H1 (cell line): ENCODE measurements at regions not wholly inside any gene's neighbourhood (a gene's known extent, or its start where the extent isn't known, plus 50 kb on each side); places are given as distances from the start of the nearest gene placed in this dataset.

Experiments
- CTCF ChIA-PET: fragments of 300-600 bp; sonication (Branson Sonifier 250); formaldehyde crosslinking; loops from one replicate; lab custom pipeline; 2021; ENCODE audit not compliant: partially characterized antibody; lab: Charles Lee
- POLR2A ChIA-PET: fragments of 300-600 bp; sonication (Branson Sonifier 250); formaldehyde crosslinking; loops from one replicate; lab custom pipeline; 2021; ENCODE audit warnings: inconsistent platforms; ENCODE audit not compliant: partially characterized antibody; lab: Charles Lee
- DNase-seq, 2 experiments: peaks; one replicate each; pipeline versions ENCODE4 v3.0.0 to v3.0.0-alpha.2; 2010 to 2022; ENCODE audit warnings: low spot score in 2 of 2, low read depth in 1 of 2, mixed read lengths in 1 of 2
- FAIRE-seq: peaks from 2 replicates; lab custom pipeline; 2011; peaks lifted over from hg19 to GRCh38; lab: Jason Lieb, UNC
- H2AFZ ChIP-seq: 2 replicates; pipeline ENCODE4 v1.8.1; 2012; ENCODE audit warnings: low read length, inconsistent platforms
- H2AK5ac ChIP-seq: 2 replicates; pipeline ENCODE4 v1.6.1; 2013; ENCODE audit warnings: low read depth, low read length
- H2BK120ac ChIP-seq: replicated peaks from 2 replicates; pipeline ENCODE3; 2013; ENCODE audit warnings: low read depth, low read length, inconsistent platforms
- H2BK12ac ChIP-seq: 2 replicates; pipeline ENCODE4 v1.6.1; 2013; ENCODE audit warnings: low read depth, low read length
- H2BK15ac ChIP-seq: 2 replicates; pipeline ENCODE4 v1.6.1; 2013; ENCODE audit warnings: low read length
- H2BK20ac ChIP-seq: 2 replicates; pipeline ENCODE4 v1.6.1; 2013; ENCODE audit warnings: low read length
- H2BK5ac ChIP-seq: 2 replicates; pipeline ENCODE4 v1.6.1; 2013; ENCODE audit warnings: low read depth, low read length
- H3K14ac ChIP-seq: 2 replicates; pipeline ENCODE4 v1.6.1; 2013; ENCODE audit warnings: inconsistent platforms; ENCODE audit not compliant: insufficient read length
- H3K18ac ChIP-seq: 2 replicates; pipeline ENCODE4 v1.6.1; 2013; ENCODE audit warnings: low read length; ENCODE audit errors: extremely low read depth
- H3K23ac ChIP-seq: 2 replicates; pipeline ENCODE4 v1.6.1; 2013; ENCODE audit warnings: inconsistent platforms; ENCODE audit not compliant: insufficient read length
- H3K23me2 ChIP-seq: 2 replicates; pipeline ENCODE4 v1.6.1; 2013; ENCODE audit warnings: low read depth, low read length
- H3K27ac ChIP-seq: 2 replicates; pipeline ENCODE4 v1.6.1; 2011; ENCODE audit warnings: low read depth, low read length, inconsistent platforms
- H3K27me3 ChIP-seq, 4 experiments: replicated peaks in 1 of 4; 1 replicate in 1 of 4; 2 replicates in 3 of 4; pipeline versions ENCODE4 v1.6.1 to v1.8.1; 2011 to 2013; ENCODE audit warnings: low read length in 3 of 4, mild to moderate bottlenecking in 3 of 4, inconsistent platforms in 2 of 4, mixed read lengths in 2 of 4, moderate library complexity in 1 of 4; ENCODE audit not compliant: control insufficient read depth in 3 of 4, insufficient read depth in 3 of 4; ENCODE audit errors: extremely low read depth in 1 of 4
- H3K36me3 ChIP-seq, 4 experiments: 2 replicates each; pipeline versions ENCODE4 v1.6.1 to v1.8.1; 2011 to 2013; ENCODE audit warnings: mild to moderate bottlenecking in 4 of 4, low read length in 3 of 4, moderate library complexity in 2 of 4, control low read depth in 1 of 4, inconsistent platforms in 1 of 4; ENCODE audit not compliant: insufficient read depth in 4 of 4, control insufficient read depth in 2 of 4
- H3K4ac ChIP-seq: replicated peaks from 2 replicates; pipeline ENCODE3; 2013; ENCODE audit warnings: low read length, low read depth, mixed read lengths, inconsistent platforms; ENCODE audit not compliant: insufficient read length
- H3K4me1 ChIP-seq, 4 experiments: replicated peaks in 1 of 4; 1 replicate in 1 of 4; 2 replicates in 3 of 4; pipeline versions ENCODE4 v1.6.1 to v1.8.1; 2011 to 2013; ENCODE audit warnings: low read length in 3 of 4, inconsistent platforms in 2 of 4, mixed read lengths in 1 of 4; ENCODE audit not compliant: insufficient read depth in 4 of 4, control insufficient read depth in 3 of 4
- H3K4me2 ChIP-seq, 2 experiments: 2 replicates each; pipeline versions ENCODE4 v1.6.1 to v1.8.1; 2011 to 2013; ENCODE audit warnings: low read depth in 2 of 2, low read length in 2 of 2, control low read depth in 1 of 2, inconsistent platforms in 1 of 2, mild to moderate bottlenecking in 1 of 2; ENCODE audit not compliant: insufficient read depth in 1 of 2
- H3K4me3 ChIP-seq, 4 experiments: fragments of 200-600, 300-600 bp in 1 of 4; sonication (generic), shearing (Covaris generic), sonication (Bioruptor Twin) in 1 of 4; 2 replicates each; pipeline versions ENCODE4 v1.5.1 to v1.8.1; 2011 to 2016; ENCODE audit warnings: low read length in 4 of 4, low read depth in 3 of 4, control low read depth in 2 of 4, inconsistent platforms in 2 of 4, mild to moderate bottlenecking in 2 of 4, mixed read lengths in 1 of 4, moderate library complexity in 1 of 4; ENCODE audit not compliant: insufficient read depth in 2 of 4; ENCODE audit errors: extremely low read depth in 1 of 4
- H3K56ac ChIP-seq: replicated peaks from 2 replicates; pipeline ENCODE3; 2013; ENCODE audit warnings: low read depth, mild to moderate bottlenecking, mixed read lengths, low read length, inconsistent platforms; ENCODE audit not compliant: insufficient read length
- H3K79me1 ChIP-seq: 2 replicates; pipeline ENCODE4 v1.6.1; 2013; ENCODE audit warnings: low read depth, low read length, control low read depth
- H3K79me2 ChIP-seq, 2 experiments: 2 replicates each; pipeline versions ENCODE4 v1.6.1 to v1.8.1; 2012 to 2013; ENCODE audit warnings: low read length in 2 of 2, mild to moderate bottlenecking in 2 of 2, inconsistent platforms in 1 of 2; ENCODE audit not compliant: insufficient read depth in 2 of 2, control insufficient read depth in 1 of 2
- H3K9ac ChIP-seq, 4 experiments: replicated peaks in 1 of 4; 1 replicate in 1 of 4; 2 replicates in 3 of 4; pipeline versions ENCODE4 v1.6.1 to v1.8.1; 2011 to 2013; ENCODE audit warnings: low read depth in 3 of 4, low read length in 3 of 4, control low read depth in 2 of 4, mild to moderate bottlenecking in 2 of 4, moderate library complexity in 2 of 4, inconsistent platforms in 1 of 4; ENCODE audit errors: extremely low read depth in 1 of 4
- H3K9me3 ChIP-seq, 2 experiments: 2 replicates each; pipeline versions ENCODE4 v1.6.1 to v1.8.1; 2012 to 2013; ENCODE audit warnings: mild to moderate bottlenecking in 2 of 2, moderate library complexity in 2 of 2, control low read depth in 1 of 2, inconsistent platforms in 1 of 2, low read depth in 1 of 2, low read length in 1 of 2, mixed read lengths in 1 of 2; ENCODE audit not compliant: insufficient read depth in 2 of 2
- H4K20me1 ChIP-seq, 2 experiments: replicated peaks in 1 of 2; 2 replicates each; pipeline versions ENCODE3 to v1.8.1; 2011 to 2013; ENCODE audit warnings: inconsistent platforms in 2 of 2, low read length in 2 of 2, mild to moderate bottlenecking in 1 of 2; ENCODE audit not compliant: insufficient read depth in 2 of 2, control insufficient read depth in 1 of 2
- H4K5ac ChIP-seq: 2 replicates; pipeline ENCODE4 v1.6.1; 2013; ENCODE audit warnings: low read length, low read depth, mixed read lengths, inconsistent platforms; ENCODE audit not compliant: insufficient read length
- H4K8ac ChIP-seq: 2 replicates; pipeline ENCODE4 v1.8.0; 2013; ENCODE audit warnings: mild to moderate bottlenecking, moderate library complexity, low read length, inconsistent platforms; ENCODE audit not compliant: insufficient read depth; ENCODE audit errors: extremely low read depth
- H4K91ac ChIP-seq: replicated peaks from 2 replicates; pipeline ENCODE3; 2013; ENCODE audit warnings: low read length, mixed read lengths, inconsistent platforms; ENCODE audit not compliant: insufficient read length
- BCL11A ChIP-seq, 2 experiments: IDR thresholded peaks; one replicate each; pipeline ENCODE4 v1.6.1; 2011; ENCODE audit warnings: low read depth in 2 of 2, low read length in 2 of 2, mild to moderate bottlenecking in 2 of 2
- CHD1 ChIP-seq: IDR thresholded peaks from 2 replicates; pipeline ENCODE4 v1.6.1; 2012; ENCODE audit warnings: low read depth, low read length, improper control_type of control experiment
- WGBS, 2 experiments: shearing (Covaris generic) in 1 of 2; methylation state at CpG; one replicate each; pipeline versions ENCODE4 v1.1.6 to v1.1.7; 2013 to 2015; ENCODE audit warnings: low lambda C conversion rate in 2 of 2, mixed read lengths in 2 of 2, inconsistent platforms in 1 of 2, low coverage in 1 of 2, missing lambda C conversion rate in 1 of 2; ENCODE audit not compliant: insufficient replicate concordance in 2 of 2, insufficient coverage in 1 of 2, insufficient read length in 1 of 2; ENCODE audit errors: extremely low coverage in 1 of 2, missing lambda C conversion rate in 1 of 2; 5-methylcytosine and 5-hydroxymethylcytosine counted together

DNA sequence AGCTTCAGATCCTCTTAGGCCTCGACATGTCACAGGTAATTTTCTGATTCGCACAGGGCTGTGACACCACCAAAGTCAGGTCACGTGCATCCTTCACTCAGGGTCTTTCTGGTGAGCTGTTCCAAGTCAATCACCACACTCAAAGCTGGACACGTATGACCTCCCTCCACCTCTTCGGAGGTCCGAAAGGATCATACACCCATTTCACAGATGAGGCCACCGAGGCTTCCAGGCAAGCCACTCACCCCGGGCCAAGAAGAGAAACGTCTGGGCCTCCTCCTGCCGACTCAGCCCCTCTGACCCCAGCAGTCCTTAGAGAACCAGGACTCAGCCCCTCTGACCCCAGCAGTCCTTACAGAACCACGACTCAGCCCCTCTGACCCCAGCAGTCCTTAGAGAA lies 74.6 kb downstream of the FOXL3 start:
- H2AFZ ChIP-seq = no peak overlapping the region
- FAIRE-seq = no peak
- no peaks in the 10 kb centered on the region for H3K79me1 ChIP-seq
- CTCF ChIA-PET = no interaction called here
- no peak overlapping the region for H3K4me2 ChIP-seq
- H3K79me2 ChIP-seq = no peaks in the 10 kb centered on the region
- H2BK12ac ChIP-seq = no peak overlapping the region
- TF ChIP-seq CHD1 (no peak), BCL11A (IDR thresholded peaks at IDR 0.05; ENCODE audit: low read depth in 2 of 2, low read length in 2 of 2) (no peak)
- H3K9ac ChIP-seq = no peak overlapping the region
- no peak overlapping the region for H3K14ac ChIP-seq
- WGBS, 2 experiments = 96% methylated on average over 11 of the region's 11 CpGs; no CpG with 5 or more reads in 1 of the 2 experiments
- H3K27me3 ChIP-seq = no peaks in the 10 kb centered on the region
- no peak overlapping the region for H3K4ac ChIP-seq
- POLR2A ChIA-PET = interaction anchor here (0.9 kb wide), 1 partner anchor 13 kb away, joined by 3 read pairs; no protein-coding TSS in a partner anchor
- H4K5ac ChIP-seq = no peak overlapping the region
- H4K20me1 ChIP-seq = no peaks in the 10 kb centered on the region
- no peak for DNase-seq
- H3K4me1 ChIP-seq = no peaks in the 10 kb centered on the region; a peak in 2 of 7 replicates
- no peak overlapping the region for H2BK120ac ChIP-seq
- H2BK20ac ChIP-seq = 0 out of 2 replicates have a peak overlapping the region, but pooled peaks have one; percentile 61
- no peak overlapping the region for H3K27ac ChIP-seq
- H3K56ac ChIP-seq = no peak overlapping the region
- H3K9me3 ChIP-seq = no peaks in the 10 kb centered on the region
- no peaks in the 10 kb centered on the region; the same call in 1 of the 2 replicates for H3K23me2 ChIP-seq
- H3K36me3 ChIP-seq = no peaks in the 10 kb centered on the region
- H2BK5ac ChIP-seq = no peak overlapping the region
- no peak overlapping the region for H2AK5ac ChIP-seq
- H3K23ac ChIP-seq = no peak overlapping the region
- no peak overlapping the region for H3K4me3 ChIP-seq
- no peak overlapping the region for H3K18ac ChIP-seq
- no peak overlapping the region for H4K8ac ChIP-seq
- no peak overlapping the region for H4K91ac ChIP-seq
- H2BK15ac ChIP-seq = no peak overlapping the region; the same call in 1 of the 2 replicates
